ENCODE measurements at regions not wholly inside any gene's neighbourhood (a gene's known extent, or its start where the extent isn't known, plus 50 kb on each side); places are given as distances from the start of the nearest gene placed in this dataset.

DNA sequence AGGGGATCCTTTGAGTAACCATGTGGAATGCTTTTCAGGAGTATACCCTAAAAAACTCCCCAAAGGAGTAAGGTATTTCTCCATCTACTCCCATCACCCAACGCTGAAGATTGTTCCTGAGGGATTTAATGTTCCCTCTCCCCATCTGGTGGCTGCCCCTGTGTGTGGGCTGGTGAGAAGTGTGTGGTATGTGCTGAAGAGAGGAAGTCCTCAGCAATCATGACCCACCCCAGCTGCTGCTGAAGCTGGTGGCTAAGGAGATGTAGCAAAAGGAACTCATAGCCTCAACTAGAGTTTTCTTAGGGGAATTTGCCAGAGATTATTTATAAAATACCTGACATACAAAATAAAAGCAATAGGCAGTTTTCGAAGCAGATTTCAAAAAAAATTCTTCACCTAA, 114.3 kb upstream of the JAG1 start:
- intact Hi-C loops (cut with micrococcal nuclease; ENCODE audit: unreplicated experiment), result no loop called here
- Histone ChIP-seq H3K4me3 (replicated peaks in 1 of 3; ENCODE audit: insufficient read depth in 1 of 3, low read depth in 2 of 3, low read length in 3 of 3) (no peak overlapping the region), H4K20me1 (ENCODE audit: insufficient read depth, low read length) (no peaks in the 10 kb centered on the region), H3K79me2 (ENCODE audit: insufficient read depth, low read length) (no peaks in the 10 kb centered on the region), H3K27me3 (ENCODE audit: control insufficient read depth in 1 of 2, insufficient read depth in 2 of 2, low read length in 2 of 2) (peaks cover 0 to 6% of the 10 kb centered on the region in 2 experiments; a peak in 2 of 5 replicates), H3K9me3 (ENCODE audit: low read length) (no peaks in the 10 kb centered on the region), H3K27ac (ENCODE audit: extremely low read length, insufficient read depth, low read length) (no peak overlapping the region), H2AFZ (ENCODE audit: low read length) (no peak overlapping the region), H3K9ac (ENCODE audit: insufficient read depth, low read depth, low read length) (no peak overlapping the region), H3K36me3 (replicated peaks in 1 of 2; ENCODE audit: control insufficient read depth in 1 of 2, insufficient read depth in 2 of 2, low read length in 2 of 2) (no peaks in the 10 kb centered on the region), H3K4me1 (ENCODE audit: insufficient read depth, low read length) (peaks cover 29% of the 10 kb centered on the region), H3K4me2 (ENCODE audit: low read depth, low read length) (no peak overlapping the region)
- FAIRE-seq, result no peak
- 36% methylated on average over 2 of the region's 2 CpGs for WGBS (ENCODE audit: low lambda C conversion rate)
- no peak for DNase-seq (ENCODE audit: low spot score)
- ATAC-seq, result no peak
- in situ Hi-C loops (cut with HindIII; ENCODE audit: extremely low pct_ligation_motif_present, low pct_unique_long_range_greater_than_20kb), result no loop called here
- CTCF ChIA-PET (ENCODE audit: low intra/inter-chr PET ratio, low total read pairs), result no interaction called here
- BruUV-seq (replicated peaks), result no TSS peak
- POLR2A ChIA-PET, result no interaction called here
- TF ChIP-seq GTF3A (CRISPR knock-in tag; conservative IDR thresholded peaks at IDR 0.05) (no peak), TSC22D2 (CRISPR knock-in tag; IDR thresholded peaks at IDR 0.05; ENCODE audit: borderline replicate concordance) (no peak)

DNA sequence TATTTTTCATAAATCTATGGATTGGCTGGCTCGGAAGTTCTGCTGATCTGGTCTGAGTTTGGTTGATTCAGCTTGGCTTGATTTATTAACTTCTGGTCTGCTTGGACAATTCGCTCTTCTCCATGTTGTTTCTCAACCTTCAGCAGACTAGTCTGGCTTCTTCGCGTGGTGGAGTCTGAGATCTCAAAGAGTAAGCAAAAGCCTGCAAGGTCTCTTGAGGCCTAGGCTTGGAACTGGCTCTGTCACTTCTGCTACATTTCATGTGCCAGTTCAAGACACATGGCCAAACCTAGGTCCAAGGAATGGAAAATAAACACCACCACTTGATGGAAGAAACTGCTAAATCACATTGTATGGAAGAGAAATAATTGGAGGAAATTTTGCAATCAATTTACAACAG, 115.1 kb upstream of the JAG1 start:
- ChIA-PET CTCF (ENCODE audit: low intra/inter-chr PET ratio, low total read pairs) (no interaction called here), POLR2A (no interaction called here)
- Histone ChIP-seq H3K4me3 (replicated peaks in 1 of 3; ENCODE audit: insufficient read depth in 1 of 3, low read depth in 2 of 3, low read length in 3 of 3) (no peak overlapping the region), H4K20me1 (ENCODE audit: insufficient read depth, low read length) (no peaks in the 10 kb centered on the region), H3K4me1 (ENCODE audit: insufficient read depth, low read length) (peaks cover 27% of the 10 kb centered on the region), H2AFZ (ENCODE audit: low read length) (no peak overlapping the region), H3K79me2 (ENCODE audit: insufficient read depth, low read length) (no peaks in the 10 kb centered on the region), H3K4me2 (ENCODE audit: low read depth, low read length) (no peak overlapping the region), H3K36me3 (replicated peaks in 1 of 2; ENCODE audit: control insufficient read depth in 1 of 2, insufficient read depth in 2 of 2, low read length in 2 of 2) (no peaks in the 10 kb centered on the region), H3K9ac (ENCODE audit: insufficient read depth, low read depth, low read length) (no peak overlapping the region), H3K9me3 (ENCODE audit: low read length) (no peaks in the 10 kb centered on the region), H3K27ac (ENCODE audit: extremely low read length, insufficient read depth, low read length) (no peak overlapping the region), H3K27me3 (ENCODE audit: control insufficient read depth in 1 of 2, insufficient read depth in 2 of 2, low read length in 2 of 2) (peaks cover 2 to 15% of the 10 kb centered on the region in 2 experiments; a peak in 3 of 5 replicates)
- 56% methylated on average over 4 of the region's 4 CpGs for WGBS (ENCODE audit: low lambda C conversion rate)
- in situ Hi-C loops (cut with HindIII; ENCODE audit: extremely low pct_ligation_motif_present, low pct_unique_long_range_greater_than_20kb), result no loop called here
- FAIRE-seq, result no peak
- no peak for DNase-seq (ENCODE audit: low spot score)
- intact Hi-C loops (cut with micrococcal nuclease; ENCODE audit: unreplicated experiment), result no loop called here
- no TSS peak for BruUV-seq (replicated peaks)
- ATAC-seq, result no peak
- TF ChIP-seq NKX3-1 (CRISPR knock-in tag; IDR thresholded peaks at IDR 0.05) (no peak), ZNF619 (CRISPR knock-in tag; IDR thresholded peaks at IDR 0.05) (no peak), ZNF879 (CRISPR knock-in tag; IDR thresholded peaks at IDR 0.05) (no peak), FOXA1 (IDR thresholded peaks at IDR 0.05) (no peak), FOXA1 (CRISPR knock-in tag; IDR thresholded peaks at IDR 0.05) (no peak), ZNF33B (CRISPR knock-in tag; IDR thresholded peaks at IDR 0.05) (no peak), ZNF510 (CRISPR knock-in tag; IDR thresholded peaks at IDR 0.05; ENCODE audit: low read depth) (no peak), CCAR2 (optimal IDR thresholded peaks at IDR 0.05; ENCODE audit: low read depth, low read length) (no peak), SP140L (CRISPR knock-in tag; IDR thresholded peaks at IDR 0.05; ENCODE audit: borderline replicate concordance) (no peak), ZNF121 (CRISPR knock-in tag; IDR thresholded peaks at IDR 0.05) (no peak)
- TF ChIP-seq, protein P1, sequence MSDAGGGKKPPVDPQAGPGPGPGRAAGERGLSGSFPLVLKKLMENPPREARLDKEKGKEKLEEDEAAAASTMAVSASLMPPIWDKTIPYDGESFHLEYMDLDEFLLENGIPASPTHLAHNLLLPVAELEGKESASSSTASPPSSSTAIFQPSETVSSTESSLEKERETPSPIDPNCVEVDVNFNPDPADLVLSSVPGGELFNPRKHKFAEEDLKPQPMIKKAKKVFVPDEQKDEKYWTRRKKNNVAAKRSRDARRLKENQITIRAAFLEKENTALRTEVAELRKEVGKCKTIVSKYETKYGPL (CRISPR knock-in tag; IDR thresholded peaks at IDR 0.05), result no peak
- TF ChIP-seq, protein P2, sequence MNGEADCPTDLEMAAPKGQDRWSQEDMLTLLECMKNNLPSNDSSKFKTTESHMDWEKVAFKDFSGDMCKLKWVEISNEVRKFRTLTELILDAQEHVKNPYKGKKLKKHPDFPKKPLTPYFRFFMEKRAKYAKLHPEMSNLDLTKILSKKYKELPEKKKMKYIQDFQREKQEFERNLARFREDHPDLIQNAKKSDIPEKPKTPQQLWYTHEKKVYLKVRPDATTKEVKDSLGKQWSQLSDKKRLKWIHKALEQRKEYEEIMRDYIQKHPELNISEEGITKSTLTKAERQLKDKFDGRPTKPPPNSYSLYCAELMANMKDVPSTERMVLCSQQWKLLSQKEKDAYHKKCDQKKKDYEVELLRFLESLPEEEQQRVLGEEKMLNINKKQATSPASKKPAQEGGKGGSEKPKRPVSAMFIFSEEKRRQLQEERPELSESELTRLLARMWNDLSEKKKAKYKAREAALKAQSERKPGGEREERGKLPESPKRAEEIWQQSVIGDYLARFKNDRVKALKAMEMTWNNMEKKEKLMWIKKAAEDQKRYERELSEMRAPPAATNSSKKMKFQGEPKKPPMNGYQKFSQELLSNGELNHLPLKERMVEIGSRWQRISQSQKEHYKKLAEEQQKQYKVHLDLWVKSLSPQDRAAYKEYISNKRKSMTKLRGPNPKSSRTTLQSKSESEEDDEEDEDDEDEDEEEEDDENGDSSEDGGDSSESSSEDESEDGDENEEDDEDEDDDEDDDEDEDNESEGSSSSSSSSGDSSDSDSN (CRISPR knock-in tag; IDR thresholded peaks at IDR 0.05), result no peak
- TF ChIP-seq, protein P3, sequence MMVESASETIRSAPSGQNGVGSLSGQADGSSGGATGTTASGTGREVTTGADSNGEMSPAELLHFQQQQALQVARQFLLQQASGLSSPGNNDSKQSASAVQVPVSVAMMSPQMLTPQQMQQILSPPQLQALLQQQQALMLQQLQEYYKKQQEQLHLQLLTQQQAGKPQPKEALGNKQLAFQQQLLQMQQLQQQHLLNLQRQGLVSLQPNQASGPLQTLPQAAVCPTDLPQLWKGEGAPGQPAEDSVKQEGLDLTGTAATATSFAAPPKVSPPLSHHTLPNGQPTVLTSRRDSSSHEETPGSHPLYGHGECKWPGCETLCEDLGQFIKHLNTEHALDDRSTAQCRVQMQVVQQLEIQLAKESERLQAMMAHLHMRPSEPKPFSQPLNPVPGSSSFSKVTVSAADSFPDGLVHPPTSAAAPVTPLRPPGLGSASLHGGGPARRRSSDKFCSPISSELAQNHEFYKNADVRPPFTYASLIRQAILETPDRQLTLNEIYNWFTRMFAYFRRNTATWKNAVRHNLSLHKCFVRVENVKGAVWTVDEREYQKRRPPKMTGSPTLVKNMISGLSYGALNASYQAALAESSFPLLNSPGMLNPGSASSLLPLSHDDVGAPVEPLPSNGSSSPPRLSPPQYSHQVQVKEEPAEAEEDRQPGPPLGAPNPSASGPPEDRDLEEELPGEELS (CRISPR knock-in tag; IDR thresholded peaks at IDR 0.05), result no peak
